ENCODE measurements at regions not wholly inside any gene's neighbourhood (a gene's known extent, or its start where the extent isn't known, plus 50 kb on each side); places are given as distances from the start of the nearest gene placed in this dataset.

- 98% methylated on average over 2 of the region's 2 CpGs for WGBS (ENCODE audit: low lambda C conversion rate)
- POLR2A ChIA-PET: interaction anchor here (1.8 to 2.6 kb wide), 4 partner anchors 17 to 30 kb away, joined by 5 to 34 read pairs (median 20); partner anchors contain the start of gene SCHIP1
- CTCF ChIA-PET: interaction anchor here (0.5 to 10.7 kb wide), 7 partner anchors 20 to 592 kb away, joined by 3 to 160 read pairs (median 9); no protein-coding TSS in a partner anchor
Observed at GRCh38 chr3:159857840-159858239, 130.8 kb upstream of the IL12A start.

More at GRCh38 chr3:159857840-159858239, 130.8 kb upstream of the IL12A start:
- Histone ChIP-seq H3K4me3 (ENCODE audit: low read depth in 2 of 2, low read length in 1 of 2) (no peak overlapping the region), H2AFZ (ENCODE audit: low read depth) (no peak overlapping the region), H3K9me2 (no peaks in the 10 kb centered on the region), H3K36me3 (replicated peaks in 1 of 2; ENCODE audit: control insufficient read depth in 1 of 2, insufficient read depth in 2 of 2, low read length in 1 of 2) (peaks cover 0 to 3% of the 10 kb centered on the region in 2 experiments), H3K79me2 (ENCODE audit: insufficient read depth) (peaks cover 82% of the 10 kb centered on the region), H3K27me3 (ENCODE audit: insufficient read depth) (no peaks in the 10 kb centered on the region), H3K27ac (ENCODE audit: low read depth in 2 of 2, low read length in 1 of 2) (peak overlapping the region in 1 of 2 experiments; percentile 100; a peak in 2 of 4 replicates), H3K4me2 (no peak overlapping the region), H3F3A (replicated peaks; ENCODE audit: insufficient read depth) (peaks cover 18% of the 10 kb centered on the region), H3K9ac (no peak overlapping the region), H4K20me1 (ENCODE audit: insufficient read depth) (peaks cover 7% of the 10 kb centered on the region; the same call in 1 of the 2 replicates), H3K4me1 (ENCODE audit: control insufficient read depth in 1 of 2, insufficient read depth in 2 of 2, low read depth in 1 of 2, low read length in 1 of 2) (peaks cover 34 to 90% of the 10 kb centered on the region in 2 experiments), H3K9me3 (no peaks in the 10 kb centered on the region)
- no peak for TF ChIP-seq JUND (IDR thresholded peaks at IDR 0.05)
- no peak for TF ChIP-seq YY1 (IDR thresholded peaks at IDR 0.05; ENCODE audit: low read depth)
- TF ChIP-seq CTCF (IDR thresholded peaks at IDR 0.05): no peak
- TF ChIP-seq PBX3 (IDR thresholded peaks at IDR 0.05): no peak
- no peak for TF ChIP-seq TEAD4 (IDR thresholded peaks at IDR 0.05; ENCODE audit: borderline replicate concordance, insufficient read depth)
- no peak for TF ChIP-seq FOSL2 (IDR thresholded peaks at IDR 0.05; ENCODE audit: borderline replicate concordance, low read depth)
- no peak for TF ChIP-seq POLR2AphosphoS5 (IDR thresholded peaks at IDR 0.05; ENCODE audit: low read depth, low read length)
- TF ChIP-seq TAF1 (IDR thresholded peaks at IDR 0.05; ENCODE audit: borderline replicate concordance, low read depth, low read length): no peak
- no peak for TF ChIP-seq RFX5 (IDR thresholded peaks at IDR 0.05; ENCODE audit: low read length)
- TF ChIP-seq USF1 (IDR thresholded peaks at IDR 0.05; ENCODE audit: borderline replicate concordance, low read depth): no peak
- no peak for TF ChIP-seq CHD2 (IDR thresholded peaks at IDR 0.05; ENCODE audit: low read length, partially characterized antibody)
- no peak for TF ChIP-seq NFIC (IDR thresholded peaks at IDR 0.05; ENCODE audit: borderline replicate concordance)
- TF ChIP-seq SIN3A (IDR thresholded peaks at IDR 0.05; ENCODE audit: borderline replicate concordance, low read depth, low read length): no peak
- no peak for TF ChIP-seq SMC3 (IDR thresholded peaks at IDR 0.05; ENCODE audit: low read depth, low read length)
- TF ChIP-seq FOXJ3 (CRISPR knock-in tag; IDR thresholded peaks at IDR 0.05): no peak
- no peak for TF ChIP-seq USF2 (IDR thresholded peaks at IDR 0.05; ENCODE audit: borderline replicate concordance, low read depth, low read length)
- no peak for TF ChIP-seq EP300 (IDR thresholded peaks at IDR 0.05; ENCODE audit: borderline replicate concordance in 1 of 2, low read depth in 1 of 2, low read length in 1 of 2)
- no peak for TF ChIP-seq NRF1 (IDR thresholded peaks at IDR 0.05; ENCODE audit: low read depth, low read length)
- no peak for TF ChIP-seq IRF3 (IDR thresholded peaks at IDR 0.05; ENCODE audit: low read depth, low read length)
- DNase-seq: no peak
